Transverse colon (tissue), 4 donors: ENCODE measurements at regions not wholly inside any gene's neighbourhood (a gene's known extent, or its start where the extent isn't known, plus 50 kb on each side); places are given as distances from the start of the nearest gene placed in this dataset.
A peak's percentile ranks its signal among the peaks of the same experiment; 100 is the strongest.

Source experiments
- CTCF ChIP-seq, 5 experiments: fragments of 200-600 bp in 3 of 5; fragments of 450-650 bp in 2 of 5; sonication (generic) in 3 of 5; IDR thresholded peaks; 1 replicate in 2 of 5; 2 replicates in 3 of 5; pipeline ENCODE4 v1.5.1; 2016 to 2017; ENCODE audit warnings: antibody characterized with exemption in 5 of 5, inconsistent platforms in 3 of 5, mild to moderate bottlenecking in 2 of 5, moderate library complexity in 1 of 5
- POLR2A ChIP-seq: fragments of 450-650 bp; IDR thresholded peaks from one replicate; pipeline ENCODE4 v1.6.1; 2016; ENCODE audit warnings: antibody characterized with exemption, mild to moderate bottlenecking, moderate library complexity
- POLR2AphosphoS5 ChIP-seq, 3 donors: sonication (generic); formaldehyde crosslinking; IDR thresholded peaks; one replicate each; pipeline ENCODE4 v1.6.1; 2016; ENCODE audit warnings: antibody characterized with exemption in 3 of 3

GRCh38 chr2:41869542-41870264 is 178.1 kb upstream of the PKDCC start:
- TF ChIP-seq CTCF (IDR thresholded peaks at IDR 0.05) (peak; percentile 86 to 95 (median 90)), POLR2A (no peak), POLR2AphosphoS5 (IDR thresholded peaks at IDR 0.05) (no peak)
